ENCODE measurements at regions not wholly inside any gene's neighbourhood (a gene's known extent, or its start where the extent isn't known, plus 50 kb on each side); places are given as distances from the start of the nearest gene placed in this dataset.
"Not testable (repeated sequence)": the region's sequence is repeated elsewhere in the genome, so short reads cannot be mapped to it uniquely, and the experiment has no call there.

GRCh38 chr4:27894951-27895350, 1034.3 kb downstream of the STIM2 start:
- DNase-seq, result no peak

GRCh38 chr4:27908356-27908755, 1047.7 kb downstream of the STIM2 start:
- DNase-seq, result no peak

- DNase-seq, result no peak
Measured at GRCh38 chr4:27910227-27910626, 1049.6 kb downstream of the STIM2 start.

GRCh38 chr4:27911047-27911446, 1050.4 kb downstream of the STIM2 start:
- DNase-seq, result no peak

- DNase-seq, result no peak
Measured at GRCh38 chr4:27913738-27914137, 1053.1 kb downstream of the STIM2 start.

- no peak for DNase-seq
Measured at GRCh38 chr4:27915822-27916221, 1055.2 kb downstream of the STIM2 start.

- DNase-seq, result no peak
Measured at GRCh38 chr4:27916452-27917184, 1056.0 kb downstream of the STIM2 start.

- no peak for DNase-seq
Measured at GRCh38 chr4:27917381-27917780, 1056.7 kb downstream of the STIM2 start.

- DNase-seq, result no peak
Measured at GRCh38 chr4:27921231-27921630, 1060.6 kb downstream of the STIM2 start.

GRCh38 chr4:27928761-27929540, 1068.3 kb downstream of the STIM2 start:
- DNase-seq, result no peak

- no peak for DNase-seq
Measured at GRCh38 chr4:27930291-27930690, 1069.7 kb downstream of the STIM2 start.

- no peak for DNase-seq
Measured at GRCh38 chr4:27930976-27931375, 1070.3 kb downstream of the STIM2 start.

GRCh38 chr4:27931584-27931983, 1070.9 kb downstream of the STIM2 start:
- DNase-seq, result no peak

GRCh38 chr4:27934871-27935270, 1074.2 kb downstream of the STIM2 start:
- DNase-seq, result no peak

- DNase-seq, result no peak
Measured at GRCh38 chr4:27946799-27947198, 1086.2 kb downstream of the STIM2 start.

GRCh38 chr4:27947302-27947701, 1086.7 kb downstream of the STIM2 start:
- DNase-seq, result no peak

- DNase-seq, result no peak
Measured at GRCh38 chr4:27964095-27964494, 1103.5 kb downstream of the STIM2 start.

- DNase-seq, result no peak
Measured at GRCh38 chr4:27966664-27967063, 1106.0 kb downstream of the STIM2 start.

GRCh38 chr4:27973056-27973455, 1112.4 kb downstream of the STIM2 start:
- no peak for DNase-seq

- no peak for DNase-seq
Measured at GRCh38 chr4:27973700-27974099, 1113.1 kb downstream of the STIM2 start.

GRCh38 chr4:27974339-27974738, 1113.7 kb downstream of the STIM2 start:
- no peak for DNase-seq

GRCh38 chr4:27974881-27975280, 1114.2 kb downstream of the STIM2 start:
- not testable (repeated sequence) for DNase-seq

- not testable (repeated sequence) for DNase-seq
Measured at GRCh38 chr4:27978427-27979109, 1117.9 kb downstream of the STIM2 start.

GRCh38 chr4:27985522-27985921, 1124.9 kb downstream of the STIM2 start:
- no peak for DNase-seq

Measured in activated T-cell treated with anti-CD3 and anti-CD28 coated beads, Interleukin-2, amount 50 U/mL, for 1 hour (primary cell).